PC-3 (cell line): ENCODE measurements at regions not wholly inside any gene's neighbourhood (a gene's known extent, or its start where the extent isn't known, plus 50 kb on each side); places are given as distances from the start of the nearest gene placed in this dataset.

Source experiments
- ATAC-seq: fragments of 200-7000 bp; cut with Tn5 transposase; 2 replicates; pipeline ENCODE4 v1.9.1; 2020; ENCODE audit warnings: mild to moderate bottlenecking, moderate library complexity
- BruUV-seq: library from RNA; stranded (reverse); fragments of 400-500 nt; replicated peaks from 2 replicates; lab custom pipeline; 2021; lab: Mats Ljungman, UMichigan
- CTCF ChIA-PET: fragments of 300-600 bp; sonication (Branson Sonifier 250); formaldehyde crosslinking; loops from one replicate; lab custom pipeline; 2022; ENCODE audit warnings: antibody characterized with exemption; lab: Charles Lee
- POLR2A ChIA-PET: fragments of 300-600 bp; sonication (Branson Sonifier 250); formaldehyde crosslinking; loops from one replicate; lab custom pipeline; 2022; ENCODE audit warnings: antibody characterized with exemption; ENCODE audit not compliant: unreplicated experiment; lab: Charles Lee
- DNase-seq: peaks from one replicate; pipeline ENCODE4 v3.0.0-alpha.2; 2015
- H2AFZ ChIP-seq: fragments of 300-600 bp; sonication (generic); 2 replicates; pipeline ENCODE4 v1.6.0; 2016; ENCODE audit warnings: antibody characterized with exemption, low read length
- H3F3A ChIP-seq: fragments of 300-600 bp; sonication (generic); one replicate; pipeline ENCODE4 v1.6.0; 2017; ENCODE audit warnings: antibody characterized with exemption, low read length, control low read depth, mild to moderate bottlenecking; ENCODE audit not compliant: unreplicated experiment
- H3K27ac ChIP-seq: fragments of 300-600 bp; sonication (generic); 2 replicates; pipeline ENCODE4 v1.5.1; 2016; ENCODE audit warnings: mild to moderate bottlenecking, low read length
- H3K27me3 ChIP-seq: fragments of 300-600 bp; sonication (generic); 2 replicates; pipeline ENCODE4 v1.6.1; 2016; ENCODE audit warnings: low read length, mixed read lengths
- H3K36me3 ChIP-seq: fragments of 300-600 bp; sonication (generic); 2 replicates; pipeline ENCODE4 v1.6.1; 2016; ENCODE audit warnings: low read depth, mixed run types, low read length, mixed read lengths
- H3K4me1 ChIP-seq: fragments of 300-600 bp; sonication (generic); 2 replicates; pipeline ENCODE4 v1.5.1; 2016; ENCODE audit warnings: low read length; ENCODE audit not compliant: insufficient read depth
- H3K4me2 ChIP-seq: fragments of 300-600 bp; sonication (generic); 2 replicates; pipeline ENCODE4 v1.6.0; 2016; ENCODE audit warnings: low read length
- H3K4me3 ChIP-seq: fragments of 300-600 bp; sonication (generic); 2 replicates; pipeline ENCODE4 v1.5.1; 2016; ENCODE audit warnings: mild to moderate bottlenecking, low read length, mixed read lengths
- H3K79me2 ChIP-seq: fragments of 300-600 bp; sonication (generic); 2 replicates; pipeline ENCODE4 v1.6.1; 2017; ENCODE audit warnings: low read length, mixed read lengths
- H3K9ac ChIP-seq: fragments of 300-600 bp; sonication (generic); 2 replicates; pipeline ENCODE4 v1.6.0; 2016; ENCODE audit warnings: mild to moderate bottlenecking, low read length
- H3K9me2 ChIP-seq: fragments of 300-600 bp; sonication (generic); replicated peaks from 2 replicates; pipeline ENCODE4 v1.6.1; 2016; ENCODE audit warnings: mixed run types, low read length, mixed read lengths
- H3K9me3 ChIP-seq: fragments of 300-600 bp; sonication (generic); 2 replicates; pipeline ENCODE4 v1.6.1; 2016; ENCODE audit warnings: low read length, mixed read lengths
- H4K20me1 ChIP-seq: fragments of 300-600 bp; sonication (generic); 2 replicates; pipeline ENCODE4 v1.6.1; 2016; ENCODE audit warnings: low read length, mixed read lengths
- EZH2 ChIP-seq: fragments of 300-600 bp; sonication (generic); IDR thresholded peaks from one replicate; pipeline ENCODE4 v1.6.1; 2017; ENCODE audit warnings: antibody characterized with exemption, mild to moderate bottlenecking, low read length; ENCODE audit not compliant: unreplicated experiment
- EZH2phosphoT487 ChIP-seq: fragments of 300-600 bp; sonication (generic); IDR thresholded peaks from 2 replicates; pipeline ENCODE4 v1.6.1; 2018; ENCODE audit warnings: mild to moderate bottlenecking, antibody characterized with exemption, low read length, borderline replicate concordance
- intact Hi-C: fragments of 100-400 bp; cut with micrococcal nuclease; formaldehyde crosslinking; loops from 2 replicates; pipeline ENCODE4 v1.9.0; 2023
- TF ChIP-seq, protein P1 (sequence below): fragments of 300-600 bp; sonication (generic); conservative IDR thresholded peaks from 2 replicates; pipeline ENCODE4 v1.5.1; 2017; ENCODE audit warnings: antibody characterized with exemption, low read depth, mild to moderate bottlenecking, low read length

DNA sequence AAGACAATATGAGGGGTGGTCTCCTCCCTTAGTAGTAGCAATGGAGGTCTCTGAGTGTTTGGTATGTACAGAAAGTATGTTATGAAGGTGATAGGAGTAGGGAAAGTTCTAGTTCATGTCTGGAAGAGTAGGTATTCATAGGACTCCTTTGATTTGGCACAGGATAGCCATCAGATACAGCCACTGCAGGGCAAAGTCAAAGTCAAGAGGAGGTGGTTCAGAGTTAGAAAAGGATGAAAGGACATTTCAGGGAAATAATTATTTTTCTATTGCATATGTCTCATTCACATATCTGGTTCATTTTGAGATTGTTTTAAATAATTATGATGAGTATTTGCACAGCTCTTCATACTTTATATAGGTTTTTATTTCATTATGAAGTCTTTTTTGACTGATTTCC is 381.1 kb downstream of the MFSD1 start:
- Histone ChIP-seq H3K4me2 (no peak overlapping the region), H2AFZ (no peak overlapping the region), H3K4me1 (no peaks in the 10 kb centered on the region), H4K20me1 (peaks cover 4% of the 10 kb centered on the region; the same call in 1 of the 2 replicates), H3K9ac (no peak overlapping the region), H3K27ac (no peak overlapping the region), H3K79me2 (no peaks in the 10 kb centered on the region), H3K27me3 (no peaks in the 10 kb centered on the region), H3K9me3 (no peaks in the 10 kb centered on the region), H3K36me3 (no peaks in the 10 kb centered on the region), H3F3A (no peaks in the 10 kb centered on the region), H3K9me2 (no peaks in the 10 kb centered on the region), H3K4me3 (no peak overlapping the region)
- TF ChIP-seq EZH2 (no peak), EZH2phosphoT487 (no peak)
- TF ChIP-seq, protein P1, sequence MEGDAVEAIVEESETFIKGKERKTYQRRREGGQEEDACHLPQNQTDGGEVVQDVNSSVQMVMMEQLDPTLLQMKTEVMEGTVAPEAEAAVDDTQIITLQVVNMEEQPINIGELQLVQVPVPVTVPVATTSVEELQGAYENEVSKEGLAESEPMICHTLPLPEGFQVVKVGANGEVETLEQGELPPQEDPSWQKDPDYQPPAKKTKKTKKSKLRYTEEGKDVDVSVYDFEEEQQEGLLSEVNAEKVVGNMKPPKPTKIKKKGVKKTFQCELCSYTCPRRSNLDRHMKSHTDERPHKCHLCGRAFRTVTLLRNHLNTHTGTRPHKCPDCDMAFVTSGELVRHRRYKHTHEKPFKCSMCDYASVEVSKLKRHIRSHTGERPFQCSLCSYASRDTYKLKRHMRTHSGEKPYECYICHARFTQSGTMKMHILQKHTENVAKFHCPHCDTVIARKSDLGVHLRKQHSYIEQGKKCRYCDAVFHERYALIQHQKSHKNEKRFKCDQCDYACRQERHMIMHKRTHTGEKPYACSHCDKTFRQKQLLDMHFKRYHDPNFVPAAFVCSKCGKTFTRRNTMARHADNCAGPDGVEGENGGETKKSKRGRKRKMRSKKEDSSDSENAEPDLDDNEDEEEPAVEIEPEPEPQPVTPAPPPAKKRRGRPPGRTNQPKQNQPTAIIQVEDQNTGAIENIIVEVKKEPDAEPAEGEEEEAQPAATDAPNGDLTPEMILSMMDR, result no peak
- intact Hi-C loops, result no loop called here
- no TSS peak for BruUV-seq
- POLR2A ChIA-PET, result interaction anchor here (0.5 to 0.6 kb wide), 2 partner anchors 8 to 656 kb away, joined by 6 read pairs; partner anchors contain the start of gene SCHIP1
- ATAC-seq, result no peak
- DNase-seq, result no peak
- CTCF ChIA-PET, result no interaction called here

DNA sequence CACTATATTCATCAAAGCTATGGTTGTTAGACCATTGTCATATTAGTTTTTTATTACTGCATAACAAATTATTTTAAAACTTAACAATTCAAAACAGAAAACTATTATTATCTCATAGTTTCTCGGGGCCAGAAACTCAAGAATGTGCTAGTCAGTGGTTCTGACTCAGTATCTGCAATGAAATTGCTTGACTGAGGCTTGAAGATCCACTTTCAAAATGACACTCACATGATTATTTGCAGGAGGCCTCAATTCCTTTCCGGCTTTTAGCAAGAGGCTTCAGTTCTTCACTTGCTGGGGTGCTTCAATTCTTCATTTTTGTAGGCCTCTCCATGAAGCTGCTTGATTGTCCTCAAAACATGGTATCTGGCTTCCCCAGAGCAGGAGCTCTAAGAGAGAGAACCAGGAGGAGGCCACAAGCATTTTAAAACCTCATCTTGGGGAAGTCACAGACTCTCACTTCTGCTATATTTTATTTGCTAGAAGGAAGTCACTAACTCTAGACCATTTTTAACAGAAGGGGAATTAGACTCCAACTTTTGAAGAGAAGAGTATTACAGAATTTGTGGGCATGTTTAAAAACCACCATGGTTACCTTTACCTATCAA is 383.7 kb downstream of the MFSD1 start:
- Histone ChIP-seq H3K4me3 (no peak overlapping the region), H3K9me2 (no peaks in the 10 kb centered on the region), H3K4me1 (peaks cover 10% of the 10 kb centered on the region), H3K79me2 (no peaks in the 10 kb centered on the region), H3K27ac (no peak overlapping the region), H3F3A (no peaks in the 10 kb centered on the region), H4K20me1 (no peaks in the 10 kb centered on the region), H3K27me3 (no peaks in the 10 kb centered on the region), H3K4me2 (no peak overlapping the region), H3K9me3 (no peaks in the 10 kb centered on the region), H3K9ac (no peak overlapping the region), H3K36me3 (no peaks in the 10 kb centered on the region), H2AFZ (no peak overlapping the region)
- TF ChIP-seq EZH2phosphoT487, result no peak
- TF ChIP-seq, protein P1, result no peak
- TF ChIP-seq EZH2, result no peak
- ATAC-seq, result no peak
- DNase-seq, result no peak
- intact Hi-C loops, result no loop called here
- no TSS peak for BruUV-seq
- ChIA-PET POLR2A (no interaction called here), CTCF (no interaction called here)

DNA sequence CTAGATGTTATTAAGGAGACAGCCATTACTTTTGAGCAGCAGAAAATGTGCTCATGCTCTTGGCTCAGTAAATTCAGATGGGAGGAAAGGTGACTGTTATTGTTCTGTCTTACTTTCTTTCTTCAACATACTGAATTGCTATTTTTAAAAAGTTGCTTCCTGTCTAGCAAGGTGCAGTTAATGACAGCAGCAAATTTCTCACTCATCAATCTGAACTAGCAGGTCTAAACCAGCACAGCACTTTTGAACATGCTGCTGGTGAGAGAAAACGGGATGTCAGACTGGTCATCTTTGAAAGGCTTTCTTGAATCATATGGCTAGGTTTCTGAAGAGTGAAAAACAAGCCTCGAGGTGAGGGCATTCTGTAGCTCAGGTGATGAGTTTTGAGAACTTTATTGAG is 384.7 kb downstream of the MFSD1 start:
- no peaks in the 10 kb centered on the region for H3K9me3 ChIP-seq
- ChIA-PET CTCF (no interaction called here), POLR2A (no interaction called here)
- no peak overlapping the region for H2AFZ ChIP-seq
- no peak overlapping the region for H3K9ac ChIP-seq
- no peaks in the 10 kb centered on the region for H3K36me3 ChIP-seq
- H3K79me2 ChIP-seq, result no peaks in the 10 kb centered on the region
- DNase-seq (no peak), ATAC-seq (no peak)
- no peak overlapping the region for H3K4me2 ChIP-seq
- H3K9me2 ChIP-seq, result no peaks in the 10 kb centered on the region
- H3K4me1 ChIP-seq, result peaks cover 20% of the 10 kb centered on the region
- H4K20me1 ChIP-seq, result 0 out of 2 replicates have a peak, but pooled peaks cover 4% of the 10 kb centered on the region
- TF ChIP-seq, protein P1, result no peak
- TF ChIP-seq EZH2 (no peak), EZH2phosphoT487 (no peak)
- intact Hi-C loops, result no loop called here
- H3K4me3 ChIP-seq, result no peak overlapping the region
- H3F3A ChIP-seq, result no peaks in the 10 kb centered on the region
- BruUV-seq, result no TSS peak
- H3K27me3 ChIP-seq, result no peaks in the 10 kb centered on the region
- H3K27ac ChIP-seq, result no peak overlapping the region
